H1 (cell line): ENCODE measurements at regions not wholly inside any gene's neighbourhood (a gene's known extent, or its start where the extent isn't known, plus 50 kb on each side); places are given as distances from the start of the nearest gene placed in this dataset.

Experiments used
- CTCF ChIA-PET: fragments of 300-600 bp; sonication (Branson Sonifier 250); formaldehyde crosslinking; loops from one replicate; lab custom pipeline; 2021; ENCODE audit not compliant: partially characterized antibody; lab: Charles Lee
- POLR2A ChIA-PET: fragments of 300-600 bp; sonication (Branson Sonifier 250); formaldehyde crosslinking; loops from one replicate; lab custom pipeline; 2021; ENCODE audit warnings: inconsistent platforms; ENCODE audit not compliant: partially characterized antibody; lab: Charles Lee
- DNase-seq, 2 experiments: peaks; one replicate each; pipeline versions ENCODE4 v3.0.0 to v3.0.0-alpha.2; 2010 to 2022; ENCODE audit warnings: low spot score in 2 of 2, low read depth in 1 of 2, mixed read lengths in 1 of 2
- FAIRE-seq: peaks from 2 replicates; lab custom pipeline; 2011; peaks lifted over from hg19 to GRCh38; lab: Jason Lieb, UNC
- H2AFZ ChIP-seq: 2 replicates; pipeline ENCODE4 v1.8.1; 2012; ENCODE audit warnings: low read length, inconsistent platforms
- H2AK5ac ChIP-seq: 2 replicates; pipeline ENCODE4 v1.6.1; 2013; ENCODE audit warnings: low read depth, low read length
- H2BK120ac ChIP-seq: replicated peaks from 2 replicates; pipeline ENCODE3; 2013; ENCODE audit warnings: low read depth, low read length, inconsistent platforms
- H2BK12ac ChIP-seq: 2 replicates; pipeline ENCODE4 v1.6.1; 2013; ENCODE audit warnings: low read depth, low read length
- H2BK15ac ChIP-seq: 2 replicates; pipeline ENCODE4 v1.6.1; 2013; ENCODE audit warnings: low read length
- H2BK20ac ChIP-seq: 2 replicates; pipeline ENCODE4 v1.6.1; 2013; ENCODE audit warnings: low read length
- H2BK5ac ChIP-seq: 2 replicates; pipeline ENCODE4 v1.6.1; 2013; ENCODE audit warnings: low read depth, low read length
- H3K14ac ChIP-seq: 2 replicates; pipeline ENCODE4 v1.6.1; 2013; ENCODE audit warnings: inconsistent platforms; ENCODE audit not compliant: insufficient read length
- H3K18ac ChIP-seq: 2 replicates; pipeline ENCODE4 v1.6.1; 2013; ENCODE audit warnings: low read length; ENCODE audit errors: extremely low read depth
- H3K23ac ChIP-seq: 2 replicates; pipeline ENCODE4 v1.6.1; 2013; ENCODE audit warnings: inconsistent platforms; ENCODE audit not compliant: insufficient read length
- H3K23me2 ChIP-seq: 2 replicates; pipeline ENCODE4 v1.6.1; 2013; ENCODE audit warnings: low read depth, low read length
- H3K27ac ChIP-seq: 2 replicates; pipeline ENCODE4 v1.6.1; 2011; ENCODE audit warnings: low read depth, low read length, inconsistent platforms
- H3K27me3 ChIP-seq, 4 experiments: replicated peaks in 1 of 4; 1 replicate in 1 of 4; 2 replicates in 3 of 4; pipeline versions ENCODE4 v1.6.1 to v1.8.1; 2011 to 2013; ENCODE audit warnings: low read length in 3 of 4, mild to moderate bottlenecking in 3 of 4, inconsistent platforms in 2 of 4, mixed read lengths in 2 of 4, moderate library complexity in 1 of 4; ENCODE audit not compliant: control insufficient read depth in 3 of 4, insufficient read depth in 3 of 4; ENCODE audit errors: extremely low read depth in 1 of 4
- H3K36me3 ChIP-seq, 4 experiments: 2 replicates each; pipeline versions ENCODE4 v1.6.1 to v1.8.1; 2011 to 2013; ENCODE audit warnings: mild to moderate bottlenecking in 4 of 4, low read length in 3 of 4, moderate library complexity in 2 of 4, control low read depth in 1 of 4, inconsistent platforms in 1 of 4; ENCODE audit not compliant: insufficient read depth in 4 of 4, control insufficient read depth in 2 of 4
- H3K4ac ChIP-seq: replicated peaks from 2 replicates; pipeline ENCODE3; 2013; ENCODE audit warnings: low read length, low read depth, mixed read lengths, inconsistent platforms; ENCODE audit not compliant: insufficient read length
- H3K4me1 ChIP-seq, 4 experiments: replicated peaks in 1 of 4; 1 replicate in 1 of 4; 2 replicates in 3 of 4; pipeline versions ENCODE4 v1.6.1 to v1.8.1; 2011 to 2013; ENCODE audit warnings: low read length in 3 of 4, inconsistent platforms in 2 of 4, mixed read lengths in 1 of 4; ENCODE audit not compliant: insufficient read depth in 4 of 4, control insufficient read depth in 3 of 4
- H3K4me2 ChIP-seq, 2 experiments: 2 replicates each; pipeline versions ENCODE4 v1.6.1 to v1.8.1; 2011 to 2013; ENCODE audit warnings: low read depth in 2 of 2, low read length in 2 of 2, control low read depth in 1 of 2, inconsistent platforms in 1 of 2, mild to moderate bottlenecking in 1 of 2; ENCODE audit not compliant: insufficient read depth in 1 of 2
- H3K4me3 ChIP-seq, 4 experiments: fragments of 200-600, 300-600 bp in 1 of 4; sonication (generic), shearing (Covaris generic), sonication (Bioruptor Twin) in 1 of 4; 2 replicates each; pipeline versions ENCODE4 v1.5.1 to v1.8.1; 2011 to 2016; ENCODE audit warnings: low read length in 4 of 4, low read depth in 3 of 4, control low read depth in 2 of 4, inconsistent platforms in 2 of 4, mild to moderate bottlenecking in 2 of 4, mixed read lengths in 1 of 4, moderate library complexity in 1 of 4; ENCODE audit not compliant: insufficient read depth in 2 of 4; ENCODE audit errors: extremely low read depth in 1 of 4
- H3K56ac ChIP-seq: replicated peaks from 2 replicates; pipeline ENCODE3; 2013; ENCODE audit warnings: low read depth, mild to moderate bottlenecking, mixed read lengths, low read length, inconsistent platforms; ENCODE audit not compliant: insufficient read length
- H3K79me1 ChIP-seq: 2 replicates; pipeline ENCODE4 v1.6.1; 2013; ENCODE audit warnings: low read depth, low read length, control low read depth
- H3K79me2 ChIP-seq, 2 experiments: 2 replicates each; pipeline versions ENCODE4 v1.6.1 to v1.8.1; 2012 to 2013; ENCODE audit warnings: low read length in 2 of 2, mild to moderate bottlenecking in 2 of 2, inconsistent platforms in 1 of 2; ENCODE audit not compliant: insufficient read depth in 2 of 2, control insufficient read depth in 1 of 2
- H3K9ac ChIP-seq, 4 experiments: replicated peaks in 1 of 4; 1 replicate in 1 of 4; 2 replicates in 3 of 4; pipeline versions ENCODE4 v1.6.1 to v1.8.1; 2011 to 2013; ENCODE audit warnings: low read depth in 3 of 4, low read length in 3 of 4, control low read depth in 2 of 4, mild to moderate bottlenecking in 2 of 4, moderate library complexity in 2 of 4, inconsistent platforms in 1 of 4; ENCODE audit errors: extremely low read depth in 1 of 4
- H3K9me3 ChIP-seq, 2 experiments: 2 replicates each; pipeline versions ENCODE4 v1.6.1 to v1.8.1; 2012 to 2013; ENCODE audit warnings: mild to moderate bottlenecking in 2 of 2, moderate library complexity in 2 of 2, control low read depth in 1 of 2, inconsistent platforms in 1 of 2, low read depth in 1 of 2, low read length in 1 of 2, mixed read lengths in 1 of 2; ENCODE audit not compliant: insufficient read depth in 2 of 2
- H4K20me1 ChIP-seq, 2 experiments: replicated peaks in 1 of 2; 2 replicates each; pipeline versions ENCODE3 to v1.8.1; 2011 to 2013; ENCODE audit warnings: inconsistent platforms in 2 of 2, low read length in 2 of 2, mild to moderate bottlenecking in 1 of 2; ENCODE audit not compliant: insufficient read depth in 2 of 2, control insufficient read depth in 1 of 2
- H4K5ac ChIP-seq: 2 replicates; pipeline ENCODE4 v1.6.1; 2013; ENCODE audit warnings: low read length, low read depth, mixed read lengths, inconsistent platforms; ENCODE audit not compliant: insufficient read length
- H4K8ac ChIP-seq: 2 replicates; pipeline ENCODE4 v1.8.0; 2013; ENCODE audit warnings: mild to moderate bottlenecking, moderate library complexity, low read length, inconsistent platforms; ENCODE audit not compliant: insufficient read depth; ENCODE audit errors: extremely low read depth
- H4K91ac ChIP-seq: replicated peaks from 2 replicates; pipeline ENCODE3; 2013; ENCODE audit warnings: low read length, mixed read lengths, inconsistent platforms; ENCODE audit not compliant: insufficient read length
- BCL11A ChIP-seq, 2 experiments: IDR thresholded peaks; one replicate each; pipeline ENCODE4 v1.6.1; 2011; ENCODE audit warnings: low read depth in 2 of 2, low read length in 2 of 2, mild to moderate bottlenecking in 2 of 2
- KDM1A ChIP-seq: fragments of 200-600, 300-600 bp; sonication (generic); IDR thresholded peaks from 2 replicates; pipeline ENCODE4 v1.7.1; 2016; ENCODE audit warnings: mild to moderate bottlenecking, low read length, borderline replicate concordance
- MAFK ChIP-seq: IDR thresholded peaks from 2 replicates; pipeline ENCODE4 v1.6.1; 2012; ENCODE audit warnings: low read depth, mild to moderate bottlenecking, improper control_type of control experiment, low read length
- POU5F1 ChIP-seq: IDR thresholded peaks from 2 replicates; pipeline ENCODE4 v1.6.1; 2011; ENCODE audit warnings: low read depth, mild to moderate bottlenecking, low read length, moderate library complexity
- SIX5 ChIP-seq: IDR thresholded peaks from 2 replicates; pipeline ENCODE4 v1.6.1; 2011; ENCODE audit warnings: mild to moderate bottlenecking, low read depth, low read length
- WGBS, 2 experiments: shearing (Covaris generic) in 1 of 2; methylation state at CpG; one replicate each; pipeline versions ENCODE4 v1.1.6 to v1.1.7; 2013 to 2015; ENCODE audit warnings: low lambda C conversion rate in 2 of 2, mixed read lengths in 2 of 2, inconsistent platforms in 1 of 2, low coverage in 1 of 2, missing lambda C conversion rate in 1 of 2; ENCODE audit not compliant: insufficient replicate concordance in 2 of 2, insufficient coverage in 1 of 2, insufficient read length in 1 of 2; ENCODE audit errors: extremely low coverage in 1 of 2, missing lambda C conversion rate in 1 of 2; 5-methylcytosine and 5-hydroxymethylcytosine counted together

DNA sequence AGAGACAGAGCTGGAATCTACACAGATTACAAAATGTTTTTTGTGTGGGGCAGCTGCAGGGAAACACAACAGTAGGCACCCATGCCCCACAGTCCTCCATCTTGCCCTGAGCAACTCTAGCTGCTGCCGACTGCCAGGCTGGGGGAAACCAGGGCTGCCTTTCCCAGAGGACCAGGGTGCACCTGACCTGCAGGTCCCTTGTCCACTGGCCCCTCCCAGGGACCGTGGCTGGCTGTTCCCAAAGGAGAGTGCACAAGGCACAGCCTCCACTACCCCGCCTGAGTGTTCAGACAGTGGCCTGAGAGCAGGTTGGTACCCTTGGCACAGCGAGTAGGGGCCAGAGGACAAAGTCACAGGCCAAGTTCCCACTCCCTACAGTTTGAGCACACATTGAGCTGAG lies 181.8 kb downstream of the BARX2 start:
- 84% methylated on average over 4 of the region's 4 CpGs; no CpG with 5 or more reads in 1 of the 2 experiments for WGBS, 2 experiments
- Histone ChIP-seq H3K4me3 (no peak overlapping the region), H3K9me3 (peaks cover 0 to 3% of the 10 kb centered on the region in 2 experiments; a peak in 1 of 4 replicates), H3K4me2 (no peak overlapping the region), H3K79me2 (no peaks in the 10 kb centered on the region), H2AFZ (no peak overlapping the region), H2BK15ac (no peak overlapping the region), H3K27ac (no peak overlapping the region), H3K36me3 (no peaks in the 10 kb centered on the region), H3K23me2 (no peaks in the 10 kb centered on the region), H3K56ac (no peak overlapping the region), H2BK20ac (no peak overlapping the region), H4K8ac (peak overlapping the region; percentile 41), H4K91ac (no peak overlapping the region), H3K18ac (no peak overlapping the region), H3K27me3 (no peaks in the 10 kb centered on the region), H4K20me1 (no peaks in the 10 kb centered on the region), H2BK120ac (no peak overlapping the region), H2AK5ac (no peak overlapping the region), H3K14ac (no peak overlapping the region), H3K79me1 (no peaks in the 10 kb centered on the region), H3K23ac (no peak overlapping the region), H3K4ac (no peak overlapping the region), H2BK12ac (no peak overlapping the region), H4K5ac (no peak overlapping the region), H3K4me1 (no peaks in the 10 kb centered on the region), H3K9ac (no peak overlapping the region), H2BK5ac (no peak overlapping the region)
- DNase-seq (no peak), FAIRE-seq (no peak)
- TF ChIP-seq POU5F1 (no peak), MAFK (no peak), KDM1A (no peak), BCL11A (IDR thresholded peaks at IDR 0.05; ENCODE audit: low read depth in 2 of 2, low read length in 2 of 2) (no peak), SIX5 (no peak)
- POLR2A ChIA-PET = no interaction called here
- CTCF ChIA-PET = interaction anchor here (1.1 kb wide), 1 partner anchor 77 kb away, joined by 3 read pairs; no protein-coding TSS in a partner anchor
